Hepatocyte (in vitro differentiated cells): ENCODE measurements at regions not wholly inside any gene's neighbourhood (a gene's known extent, or its start where the extent isn't known, plus 50 kb on each side); places are given as distances from the start of the nearest gene placed in this dataset.

Experiments
- EZH2 ChIP-seq: fragments of 200-600 bp; sonication (generic); IDR thresholded peaks from 2 replicates; pipeline ENCODE4 v1.6.1; 2016; ENCODE audit warnings: antibody characterized with exemption, mild to moderate bottlenecking, borderline replicate concordance
- EZH2phosphoT487 ChIP-seq: fragments of 200-600 bp; sonication (generic); IDR thresholded peaks from one replicate; pipeline ENCODE4 v1.6.1; 2018; ENCODE audit warnings: antibody characterized with exemption, mild to moderate bottlenecking, low read depth, moderate library complexity; ENCODE audit not compliant: unreplicated experiment, severe bottlenecking
- TF ChIP-seq, protein P1 (sequence below): fragments of 200-600 bp; sonication (generic); IDR thresholded peaks from 2 replicates; pipeline ENCODE4 v1.5.1; 2016; ENCODE audit warnings: antibody characterized with exemption, mild to moderate bottlenecking; ENCODE audit not compliant: poor library complexity

DNA sequence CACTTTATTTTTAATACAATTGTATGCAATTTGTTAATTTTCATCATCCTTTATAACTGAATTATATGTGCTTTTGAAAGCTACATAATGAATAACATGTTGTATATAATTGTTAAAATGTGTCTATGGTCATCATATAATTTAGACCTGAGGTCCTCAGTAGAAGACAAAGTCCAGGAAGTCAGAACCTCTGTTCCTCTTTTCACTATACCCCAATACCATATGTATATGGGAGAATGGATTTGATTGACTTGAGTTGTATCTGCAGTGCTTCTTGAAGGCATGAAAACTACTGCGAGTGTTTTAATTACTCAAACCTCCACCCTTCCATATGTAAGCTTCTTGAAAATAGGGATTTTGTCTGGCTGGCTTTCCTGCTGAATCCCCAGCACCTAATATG, 140.7 kb upstream of the NEDD9 start:
- TF ChIP-seq, protein P1, sequence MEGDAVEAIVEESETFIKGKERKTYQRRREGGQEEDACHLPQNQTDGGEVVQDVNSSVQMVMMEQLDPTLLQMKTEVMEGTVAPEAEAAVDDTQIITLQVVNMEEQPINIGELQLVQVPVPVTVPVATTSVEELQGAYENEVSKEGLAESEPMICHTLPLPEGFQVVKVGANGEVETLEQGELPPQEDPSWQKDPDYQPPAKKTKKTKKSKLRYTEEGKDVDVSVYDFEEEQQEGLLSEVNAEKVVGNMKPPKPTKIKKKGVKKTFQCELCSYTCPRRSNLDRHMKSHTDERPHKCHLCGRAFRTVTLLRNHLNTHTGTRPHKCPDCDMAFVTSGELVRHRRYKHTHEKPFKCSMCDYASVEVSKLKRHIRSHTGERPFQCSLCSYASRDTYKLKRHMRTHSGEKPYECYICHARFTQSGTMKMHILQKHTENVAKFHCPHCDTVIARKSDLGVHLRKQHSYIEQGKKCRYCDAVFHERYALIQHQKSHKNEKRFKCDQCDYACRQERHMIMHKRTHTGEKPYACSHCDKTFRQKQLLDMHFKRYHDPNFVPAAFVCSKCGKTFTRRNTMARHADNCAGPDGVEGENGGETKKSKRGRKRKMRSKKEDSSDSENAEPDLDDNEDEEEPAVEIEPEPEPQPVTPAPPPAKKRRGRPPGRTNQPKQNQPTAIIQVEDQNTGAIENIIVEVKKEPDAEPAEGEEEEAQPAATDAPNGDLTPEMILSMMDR, result no peak
- no peak for TF ChIP-seq EZH2
- TF ChIP-seq EZH2phosphoT487, result no peak
